ENCODE measurements at regions not wholly inside any gene's neighbourhood (a gene's known extent, or its start where the extent isn't known, plus 50 kb on each side); places are given as distances from the start of the nearest gene placed in this dataset.
"Not testable (repeated sequence)": the region's sequence is repeated elsewhere in the genome, so short reads cannot be mapped to it uniquely, and the experiment has no call there.

GRCh38 chr21:28639737-28640136 lies 352.9 kb downstream of the LTN1 start:
- DNase-seq, result no peak

- DNase-seq, result no peak
Measured at GRCh38 chr21:28636752-28637691, 355.7 kb downstream of the LTN1 start.

- DNase-seq, result no peak
Measured at GRCh38 chr21:28635541-28635940, 357.1 kb downstream of the LTN1 start.

- DNase-seq, result no peak
Measured at GRCh38 chr21:28633839-28634555, 358.7 kb downstream of the LTN1 start.

GRCh38 chr21:28632755-28633408 lies 359.8 kb downstream of the LTN1 start:
- DNase-seq, result no peak

DNA sequence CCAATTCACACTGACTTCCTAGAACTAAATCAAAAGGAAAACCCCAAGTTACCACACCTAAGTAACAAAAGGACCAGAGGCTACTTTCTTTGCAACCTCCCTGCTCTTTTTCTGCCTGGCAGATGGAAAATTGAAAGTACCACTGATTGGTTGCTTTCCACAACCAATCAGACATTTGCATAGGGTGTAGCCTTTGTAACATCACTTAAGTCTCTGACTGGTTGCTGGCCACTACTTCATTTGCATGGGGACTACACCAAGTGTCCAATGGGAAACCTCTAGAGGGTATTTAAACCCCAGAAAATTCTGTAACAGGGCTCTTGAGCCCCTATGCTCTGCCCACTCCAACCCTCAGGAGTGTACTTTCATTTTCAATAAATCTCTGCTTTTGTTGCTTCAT lies 365.0 kb downstream of the LTN1 start:
- no peak for DNase-seq

DNA sequence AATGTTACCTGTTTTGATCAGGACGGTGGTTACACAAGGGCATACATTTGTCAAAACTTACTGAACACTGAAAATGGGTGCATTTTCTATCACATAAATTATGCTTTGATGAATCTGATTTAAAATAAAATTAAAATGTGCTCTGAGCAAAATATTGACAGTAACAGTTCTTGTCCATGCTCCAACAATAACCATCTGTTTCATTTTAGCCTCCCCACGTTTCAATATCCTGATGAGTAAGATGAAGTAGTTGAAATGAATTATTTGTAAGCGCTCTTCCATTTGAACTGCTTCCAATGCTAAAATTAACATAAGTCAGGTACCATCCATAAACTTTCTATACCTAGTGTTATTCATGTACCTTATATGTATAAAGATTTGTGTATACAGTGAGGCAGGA lies 365.4 kb downstream of the LTN1 start:
- DNase-seq, result no peak

DNA sequence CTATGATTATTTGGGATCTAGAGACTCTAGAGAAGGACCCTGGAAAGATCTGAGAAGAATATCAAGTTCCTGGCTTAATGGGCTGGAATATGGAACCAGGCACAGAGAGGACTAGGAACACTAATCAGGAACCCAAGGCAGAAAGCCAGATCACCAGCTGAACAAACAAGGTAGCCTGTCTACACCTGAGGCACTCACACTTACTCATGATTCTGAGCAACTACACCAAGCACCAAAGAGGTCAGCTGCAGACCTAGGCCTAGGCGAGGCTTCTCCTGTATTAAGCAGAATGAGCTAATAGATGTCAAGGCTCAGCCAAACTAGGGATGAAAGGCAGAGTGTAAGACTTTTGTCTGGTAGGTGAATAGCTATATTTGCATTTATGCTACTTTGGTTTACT lies 368.1 kb downstream of the LTN1 start:
- DNase-seq, result no peak

DNA sequence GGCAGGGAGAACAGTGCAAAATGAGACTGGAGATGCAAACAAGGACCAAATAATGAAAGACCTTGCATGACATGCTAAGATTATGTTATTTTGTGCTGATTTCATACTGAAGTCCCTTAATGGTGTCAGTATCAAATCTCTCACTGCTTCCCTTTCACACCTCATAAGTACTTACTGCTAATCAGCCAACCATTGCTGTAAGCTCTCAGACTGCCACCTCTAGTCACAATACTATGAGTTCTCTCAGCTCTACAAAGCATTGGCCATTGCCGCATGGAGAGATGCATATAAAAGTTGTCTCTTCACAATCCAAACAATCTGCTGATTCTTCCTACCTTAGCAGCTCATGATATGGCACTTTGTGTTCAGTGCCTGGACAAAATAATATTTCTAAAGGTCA lies 375.4 kb downstream of the LTN1 start:
- DNase-seq, result no peak

DNA sequence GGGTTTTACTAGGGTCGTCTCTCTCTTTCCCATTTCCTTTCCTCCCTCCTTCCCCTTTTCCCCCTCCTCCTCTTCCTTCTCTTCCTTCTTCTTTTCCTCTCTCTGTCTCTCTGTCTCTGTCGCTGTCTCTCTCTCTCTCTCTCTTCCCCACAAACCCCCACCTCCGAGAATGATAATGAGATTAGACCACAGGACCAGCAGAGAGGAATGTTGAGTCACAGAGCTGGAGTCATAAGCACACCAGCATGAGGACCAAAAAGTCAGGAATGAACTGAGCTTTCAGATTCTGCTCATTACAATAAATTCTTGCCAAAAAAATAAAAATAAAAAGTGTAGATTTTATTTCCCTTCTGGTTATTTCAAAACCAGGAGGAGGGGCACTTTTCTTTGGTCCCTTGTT lies 377.4 kb downstream of the LTN1 start:
- DNase-seq, result no peak

- no peak for DNase-seq
Measured at GRCh38 chr21:28614791-28615190, 377.9 kb downstream of the LTN1 start.

DNA sequence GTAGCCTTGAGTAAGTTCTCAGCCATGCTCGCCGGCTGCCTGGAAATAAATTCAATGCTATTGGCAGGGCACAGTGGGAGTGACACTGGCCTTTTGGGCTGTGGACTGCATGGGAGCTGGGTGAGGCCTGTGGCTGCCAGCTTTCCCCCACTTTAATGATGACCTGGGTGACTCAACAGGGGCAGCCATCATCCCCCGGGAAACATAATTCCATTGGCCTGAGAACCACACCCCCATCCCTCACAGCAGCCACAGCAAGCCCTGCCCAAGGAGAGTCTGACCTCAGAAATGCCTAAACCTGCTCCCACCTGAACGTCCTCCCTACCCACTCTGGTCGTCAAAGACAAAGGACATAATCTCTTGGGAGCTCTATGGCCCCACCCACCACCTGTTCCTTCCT lies 384.0 kb downstream of the LTN1 start:
- DNase-seq, result no peak

- no peak for DNase-seq
Measured at GRCh38 chr21:28607545-28607944, 385.1 kb downstream of the LTN1 start.

DNA sequence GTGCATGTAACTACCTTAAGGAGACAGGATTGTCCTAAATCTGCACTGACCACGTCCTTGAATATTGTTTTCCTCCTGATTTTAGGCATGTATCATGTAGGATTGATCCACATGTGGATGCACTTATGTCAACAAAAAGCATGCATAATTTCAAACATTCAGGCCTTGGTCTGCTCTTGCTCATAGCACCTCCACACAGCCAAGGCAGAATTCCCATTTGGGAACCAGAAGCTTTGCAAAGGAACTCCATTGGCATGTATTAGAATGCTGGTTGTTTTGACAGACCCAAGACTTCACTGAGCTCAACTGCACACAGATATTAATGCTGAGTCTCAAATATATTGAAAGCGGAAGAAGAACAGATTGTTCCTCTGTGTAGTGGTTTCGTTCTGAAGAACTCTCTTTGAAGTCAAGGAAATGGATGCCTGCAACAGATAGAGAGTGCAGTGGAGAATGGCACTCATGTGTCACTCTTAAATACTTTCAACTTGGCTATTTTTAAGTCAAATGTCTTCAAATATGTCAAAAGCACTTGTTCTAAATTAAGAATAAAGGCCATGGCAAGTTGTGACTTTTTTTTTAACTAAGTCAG lies 387.6 kb downstream of the LTN1 start:
- DNase-seq, result no peak

DNA sequence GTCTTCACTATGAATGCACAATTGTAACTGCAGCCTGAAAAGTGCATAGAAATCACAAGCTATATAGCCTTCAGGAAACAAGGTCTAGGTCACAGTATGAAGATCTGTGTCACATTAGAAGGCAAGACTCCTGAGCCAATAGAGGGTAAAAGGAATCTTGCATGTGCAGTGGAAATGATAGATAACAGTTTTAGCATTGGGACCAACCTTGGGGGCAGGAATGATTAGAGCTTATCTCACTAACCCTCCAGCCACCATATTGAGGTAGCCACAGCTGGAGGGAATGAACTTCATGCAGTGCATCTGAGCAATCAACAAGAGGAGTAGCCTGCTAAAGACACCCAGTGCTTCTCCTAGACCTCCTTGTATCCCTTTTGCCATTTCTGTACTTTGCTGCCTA lies 390.1 kb downstream of the LTN1 start:
- no peak for DNase-seq

GRCh38 chr21:28598214-28598613 lies 394.5 kb downstream of the LTN1 start:
- no peak for DNase-seq

GRCh38 chr21:28592205-28592865 lies 400.3 kb downstream of the LTN1 start:
- no peak for DNase-seq

- no peak for DNase-seq
Measured at GRCh38 chr21:28590676-28591075, 402.0 kb downstream of the LTN1 start.

DNA sequence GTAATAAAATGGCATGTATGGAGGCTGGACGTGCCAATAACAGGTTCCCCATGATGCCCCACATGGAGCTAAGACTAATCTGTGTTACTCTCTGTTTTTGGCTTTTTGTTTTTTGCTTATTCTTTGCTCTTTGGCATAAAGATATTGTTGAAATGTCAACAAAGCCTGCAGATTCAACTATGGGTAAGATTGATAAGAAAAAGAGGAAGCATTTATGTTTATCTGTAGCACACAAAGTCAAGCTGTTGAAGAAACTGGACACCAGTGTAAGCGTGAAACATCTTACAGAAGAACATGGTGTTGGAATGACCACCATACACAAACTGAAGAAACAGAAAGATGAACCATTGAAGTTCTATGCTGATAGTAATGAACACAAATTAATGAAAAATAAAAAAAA lies 402.7 kb downstream of the LTN1 start:
- no peak for DNase-seq

DNA sequence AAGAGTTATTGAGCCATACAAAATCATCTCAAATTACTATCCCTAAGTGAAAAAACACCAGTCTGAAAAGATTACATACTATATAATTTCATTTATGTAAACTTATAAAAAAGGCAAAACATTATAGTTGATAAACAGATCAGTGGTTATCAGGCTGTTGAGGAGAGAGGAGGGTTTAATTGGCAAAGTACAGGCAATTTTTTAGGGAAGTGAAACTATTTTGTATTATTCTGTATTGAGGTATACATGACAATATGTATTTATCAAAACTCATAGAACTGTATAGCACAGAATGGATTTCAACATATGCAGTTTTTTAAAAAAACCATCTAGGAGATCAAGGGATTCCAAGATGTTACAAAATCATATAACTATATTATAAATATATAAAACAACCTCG lies 403.7 kb downstream of the LTN1 start:
- no peak for DNase-seq

GRCh38 chr21:28587748-28588147 lies 404.9 kb downstream of the LTN1 start:
- DNase-seq, result no peak

- no peak for DNase-seq
Measured at GRCh38 chr21:28581976-28582375, 410.7 kb downstream of the LTN1 start.

DNA sequence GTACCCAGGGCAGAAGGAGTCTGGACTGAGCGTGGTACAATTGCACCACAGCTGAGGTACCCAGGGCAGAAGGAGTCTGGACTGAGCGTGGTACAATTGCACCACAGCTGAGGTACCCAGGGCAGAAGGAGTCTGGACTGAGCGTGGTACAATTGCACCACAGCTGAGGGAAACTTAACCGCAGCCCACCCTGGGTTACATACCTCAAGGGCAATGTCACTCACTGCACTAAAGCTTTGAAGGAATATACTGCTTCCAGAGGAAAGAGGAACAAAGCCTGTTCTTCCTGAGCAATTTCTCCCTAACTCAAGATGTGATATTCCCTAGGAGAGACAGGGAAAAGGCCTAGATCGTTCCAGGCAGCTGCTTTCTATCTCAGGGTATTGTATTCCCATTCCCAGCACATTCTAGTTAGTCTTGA lies 411.4 kb downstream of the LTN1 start:
- DNase-seq, result not testable (repeated sequence)
